Bronchial epithelial cell (primary cell): ENCODE measurements at regions not wholly inside any gene's neighbourhood (a gene's known extent, or its start where the extent isn't known, plus 50 kb on each side); places are given as distances from the start of the nearest gene placed in this dataset.

Experiments
- DNase-seq: peaks from one replicate; pipeline ENCODE4 v3.0.0-alpha.2; 2010; ENCODE audit warnings: low read depth
- FAIRE-seq: peaks from 2 replicates; lab custom pipeline; 2011; peaks lifted over from hg19 to GRCh38; lab: Jason Lieb, UNC
- H3K27me3 ChIP-seq: 2 replicates; pipeline ENCODE4 v1.5.1; 2011; ENCODE audit warnings: low read length; ENCODE audit not compliant: control insufficient read depth, insufficient read depth
- H3K36me3 ChIP-seq: 2 replicates; pipeline ENCODE4 v1.5.1; 2011; ENCODE audit warnings: low read length; ENCODE audit not compliant: control insufficient read depth, insufficient read depth
- H3K4me3 ChIP-seq: 2 replicates; pipeline ENCODE4 v1.5.1; 2011; ENCODE audit warnings: mild to moderate bottlenecking, low read depth, low read length, control low read depth
- CTCF ChIP-seq: IDR thresholded peaks from 2 replicates; pipeline ENCODE4 v1.5.1; 2011; ENCODE audit warnings: mild to moderate bottlenecking, moderate library complexity, low read length, control low read depth, inconsistent platforms; ENCODE audit not compliant: insufficient read depth, severe bottlenecking

- Histone ChIP-seq H3K36me3 (no peaks in the 10 kb centered on the region), H3K27me3 (no peaks in the 10 kb centered on the region), H3K4me3 (no peak overlapping the region)
- no peak for DNase-seq
- no peak for FAIRE-seq
- no peak for TF ChIP-seq CTCF
Observed at GRCh38 chr3:22895671-22896070, 307.5 kb upstream of the UBE2E2 start.

- TF ChIP-seq CTCF: no peak
- no peak overlapping the region for H3K4me3 ChIP-seq
- DNase-seq (no peak), FAIRE-seq (no peak)
- no peaks in the 10 kb centered on the region for H3K27me3 ChIP-seq
- no peaks in the 10 kb centered on the region for H3K36me3 ChIP-seq
Observed at GRCh38 chr3:22898558-22898957, 304.6 kb upstream of the UBE2E2 start.

- Histone ChIP-seq H3K36me3 (no peaks in the 10 kb centered on the region), H3K27me3 (no peaks in the 10 kb centered on the region), H3K4me3 (no peak overlapping the region)
- TF ChIP-seq CTCF: no peak
- FAIRE-seq (no peak), DNase-seq (no peak)
Observed at GRCh38 chr3:22899441-22899840, 303.7 kb upstream of the UBE2E2 start.

GRCh38 chr3:22900296-22900695 is 302.8 kb upstream of the UBE2E2 start:
- no peak for FAIRE-seq
- H3K27me3 ChIP-seq: no peaks in the 10 kb centered on the region

GRCh38 chr3:22901684-22902083 is 301.4 kb upstream of the UBE2E2 start:
- FAIRE-seq (no peak), DNase-seq (no peak)
- H3K4me3 ChIP-seq: no peak overlapping the region
- no peak for TF ChIP-seq CTCF
- no peaks in the 10 kb centered on the region for H3K36me3 ChIP-seq
- no peaks in the 10 kb centered on the region for H3K27me3 ChIP-seq

More at GRCh38 chr3:22900296-22900695, 302.8 kb upstream of the UBE2E2 start:
- no peak for DNase-seq
- H3K4me3 ChIP-seq: no peak overlapping the region
- H3K36me3 ChIP-seq: no peaks in the 10 kb centered on the region
- TF ChIP-seq CTCF: no peak

- FAIRE-seq (peak; percentile 76), DNase-seq (no peak)
- H3K36me3 ChIP-seq: no peaks in the 10 kb centered on the region
- H3K27me3 ChIP-seq: no peaks in the 10 kb centered on the region
- no peak overlapping the region for H3K4me3 ChIP-seq
- no peak for TF ChIP-seq CTCF
Observed at GRCh38 chr3:22907161-22907780, 295.9 kb upstream of the UBE2E2 start.
